Activated T-helper 1 cell treated with anti-CD3 and anti-CD28 coated beads, Interleukin-12 subunit alpha, Interleukin-12 subunit beta, Interleukin-2, Interleukin-4 antibody, amounts not matched to agents 30 ng/mL and 10 ng/mL and 1 ng/mL, durations not matched to agents 14 hours and 24 hours and 36 hours (primary cell): ENCODE measurements at regions not wholly inside any gene's neighbourhood (a gene's known extent, or its start where the extent isn't known, plus 50 kb on each side); places are given as distances from the start of the nearest gene placed in this dataset.
A peak's percentile ranks its signal among the peaks of the same experiment; 100 is the strongest.

Source experiments
- DNase-seq: peaks from one replicate; pipeline ENCODE4 v3.0.0; 2021; ENCODE audit warnings: low spot score
- H3K27ac Mint-ChIP-seq: one replicate; pipeline ENCODE4 v1.8.0; 2021; ENCODE audit warnings: mild to moderate bottlenecking, mixed read lengths
- H3K27me3 Mint-ChIP-seq: one replicate; pipeline ENCODE4 v1.8.0; 2022; ENCODE audit warnings: mild to moderate bottlenecking, moderate library complexity, mixed read lengths; ENCODE audit not compliant: insufficient read depth
- H3K36me3 Mint-ChIP-seq: one replicate; pipeline ENCODE4 v1.8.0; 2021; ENCODE audit warnings: low read depth, mixed read lengths
- H3K4me1 Mint-ChIP-seq: one replicate; pipeline ENCODE4 v1.8.0; 2021; ENCODE audit warnings: low read depth, mixed read lengths
- H3K4me3 Mint-ChIP-seq: one replicate; pipeline ENCODE4 v1.8.0; 2021; ENCODE audit warnings: mild to moderate bottlenecking, moderate library complexity, mixed read lengths
- H3K9me3 Mint-ChIP-seq: one replicate; pipeline ENCODE4 v1.8.0; 2021; ENCODE audit warnings: mixed read lengths
- intact Hi-C: fragments of 100-400 bp; cut with micrococcal nuclease; formaldehyde crosslinking; loops from one replicate; pipeline ENCODE4 v1.15.1; 2024

GRCh38 chr5:7214906-7215416 is 181.0 kb upstream of the ADCY2 start:
- H3K27ac Mint-ChIP-seq, result no peak overlapping the region
- no peaks in the 10 kb centered on the region for H3K36me3 Mint-ChIP-seq
- H3K27me3 Mint-ChIP-seq, result no peaks in the 10 kb centered on the region
- no peak for DNase-seq
- H3K4me1 Mint-ChIP-seq, result no peaks in the 10 kb centered on the region
- peaks cover 5% of the 10 kb centered on the region for H3K9me3 Mint-ChIP-seq
- intact Hi-C loops, result no loop called here
- no peak overlapping the region for H3K4me3 Mint-ChIP-seq

- Mint-ChIP-seq H3K27ac (no peak overlapping the region), H3K4me3 (no peak overlapping the region), H3K9me3 (no peaks in the 10 kb centered on the region), H3K4me1 (no peaks in the 10 kb centered on the region), H3K27me3 (no peaks in the 10 kb centered on the region), H3K36me3 (no peaks in the 10 kb centered on the region)
- intact Hi-C loops, result no loop called here
- DNase-seq, result no peak
Measured at GRCh38 chr5:7218141-7218540, 177.8 kb upstream of the ADCY2 start.

- Mint-ChIP-seq H3K36me3 (no peaks in the 10 kb centered on the region), H3K27ac (peak overlapping the region; percentile 6), H3K4me3 (no peak overlapping the region), H3K27me3 (no peaks in the 10 kb centered on the region), H3K9me3 (no peaks in the 10 kb centered on the region), H3K4me1 (no peaks in the 10 kb centered on the region)
- intact Hi-C loops, result no loop called here
- no peak for DNase-seq
Measured at GRCh38 chr5:7220156-7220555, 175.8 kb upstream of the ADCY2 start.

- H3K27ac Mint-ChIP-seq, result no peak overlapping the region
- intact Hi-C loops, result no loop called here
- no peaks in the 10 kb centered on the region for H3K4me1 Mint-ChIP-seq
- no peak for DNase-seq
- no peak overlapping the region for H3K4me3 Mint-ChIP-seq
- H3K36me3 Mint-ChIP-seq, result no peaks in the 10 kb centered on the region
- H3K9me3 Mint-ChIP-seq, result no peaks in the 10 kb centered on the region
- no peaks in the 10 kb centered on the region for H3K27me3 Mint-ChIP-seq
Measured at GRCh38 chr5:7221041-7221440, 174.9 kb upstream of the ADCY2 start.

GRCh38 chr5:7225826-7226225 is 170.1 kb upstream of the ADCY2 start:
- intact Hi-C loops, result no loop called here
- no peak overlapping the region for H3K4me3 Mint-ChIP-seq
- peaks cover 5% of the 10 kb centered on the region for H3K9me3 Mint-ChIP-seq
- H3K4me1 Mint-ChIP-seq, result no peaks in the 10 kb centered on the region
- H3K27ac Mint-ChIP-seq, result no peak overlapping the region
- H3K36me3 Mint-ChIP-seq, result no peaks in the 10 kb centered on the region
- no peaks in the 10 kb centered on the region for H3K27me3 Mint-ChIP-seq
- DNase-seq, result no peak

GRCh38 chr5:7242118-7242710 is 153.7 kb upstream of the ADCY2 start:
- Mint-ChIP-seq H3K9me3 (no peaks in the 10 kb centered on the region), H3K36me3 (no peaks in the 10 kb centered on the region), H3K27me3 (no peaks in the 10 kb centered on the region), H3K27ac (no peak overlapping the region), H3K4me1 (no peaks in the 10 kb centered on the region), H3K4me3 (no peak overlapping the region)
- intact Hi-C loops, result no loop called here
- no peak for DNase-seq

GRCh38 chr5:7244208-7244607 is 151.7 kb upstream of the ADCY2 start:
- no peaks in the 10 kb centered on the region for H3K36me3 Mint-ChIP-seq
- no peak overlapping the region for H3K4me3 Mint-ChIP-seq
- no peaks in the 10 kb centered on the region for H3K27me3 Mint-ChIP-seq
- intact Hi-C loops, result no loop called here
- no peak overlapping the region for H3K27ac Mint-ChIP-seq
- H3K9me3 Mint-ChIP-seq, result no peaks in the 10 kb centered on the region
- no peak for DNase-seq
- H3K4me1 Mint-ChIP-seq, result no peaks in the 10 kb centered on the region

GRCh38 chr5:7245121-7245651 is 150.8 kb upstream of the ADCY2 start:
- Mint-ChIP-seq H3K4me1 (no peaks in the 10 kb centered on the region), H3K4me3 (no peak overlapping the region), H3K27me3 (no peaks in the 10 kb centered on the region), H3K36me3 (no peaks in the 10 kb centered on the region), H3K9me3 (no peaks in the 10 kb centered on the region), H3K27ac (no peak overlapping the region)
- intact Hi-C loops, result no loop called here
- no peak for DNase-seq

- no peak for DNase-seq
- Mint-ChIP-seq H3K4me1 (no peaks in the 10 kb centered on the region), H3K36me3 (no peaks in the 10 kb centered on the region), H3K4me3 (no peak overlapping the region), H3K9me3 (no peaks in the 10 kb centered on the region), H3K27me3 (no peaks in the 10 kb centered on the region), H3K27ac (no peak overlapping the region)
- intact Hi-C loops, result no loop called here
Measured at GRCh38 chr5:7246287-7246686, 149.7 kb upstream of the ADCY2 start.

GRCh38 chr5:7250004-7250403 is 145.9 kb upstream of the ADCY2 start:
- H3K9me3 Mint-ChIP-seq, result no peaks in the 10 kb centered on the region
- no peaks in the 10 kb centered on the region for H3K27me3 Mint-ChIP-seq
- no peaks in the 10 kb centered on the region for H3K4me1 Mint-ChIP-seq
- H3K27ac Mint-ChIP-seq, result no peak overlapping the region
- intact Hi-C loops, result no loop called here
- H3K4me3 Mint-ChIP-seq, result no peak overlapping the region
- DNase-seq, result no peak
- H3K36me3 Mint-ChIP-seq, result no peaks in the 10 kb centered on the region

GRCh38 chr5:7250611-7251010 is 145.3 kb upstream of the ADCY2 start:
- no peaks in the 10 kb centered on the region for H3K4me1 Mint-ChIP-seq
- H3K27ac Mint-ChIP-seq, result no peak overlapping the region
- no peaks in the 10 kb centered on the region for H3K9me3 Mint-ChIP-seq
- no peaks in the 10 kb centered on the region for H3K27me3 Mint-ChIP-seq
- intact Hi-C loops, result no loop called here
- DNase-seq, result no peak
- H3K36me3 Mint-ChIP-seq, result no peaks in the 10 kb centered on the region
- H3K4me3 Mint-ChIP-seq, result no peak overlapping the region

GRCh38 chr5:7251132-7251531 is 144.8 kb upstream of the ADCY2 start:
- Mint-ChIP-seq H3K36me3 (no peaks in the 10 kb centered on the region), H3K27me3 (no peaks in the 10 kb centered on the region)
- intact Hi-C loops, result no loop called here

GRCh38 chr5:7261049-7261448 is 134.9 kb upstream of the ADCY2 start:
- H3K36me3 Mint-ChIP-seq, result no peaks in the 10 kb centered on the region
- no peaks in the 10 kb centered on the region for H3K27me3 Mint-ChIP-seq
- intact Hi-C loops, result loop anchor here (2.0 kb wide), 1 partner anchor 596 kb away; no protein-coding TSS in a partner anchor
- no peak overlapping the region for H3K27ac Mint-ChIP-seq
- H3K9me3 Mint-ChIP-seq, result no peaks in the 10 kb centered on the region
- DNase-seq, result no peak
- H3K4me1 Mint-ChIP-seq, result no peaks in the 10 kb centered on the region
- no peak overlapping the region for H3K4me3 Mint-ChIP-seq

More at GRCh38 chr5:7251132-7251531, 144.8 kb upstream of the ADCY2 start:
- Mint-ChIP-seq H3K9me3 (no peaks in the 10 kb centered on the region), H3K4me1 (no peaks in the 10 kb centered on the region), H3K27ac (no peak overlapping the region), H3K4me3 (no peak overlapping the region)
- no peak for DNase-seq

- no peaks in the 10 kb centered on the region for H3K9me3 Mint-ChIP-seq
Measured at GRCh38 chr5:7261900-7262299, 134.0 kb upstream of the ADCY2 start.

More at GRCh38 chr5:7261900-7262299, 134.0 kb upstream of the ADCY2 start:
- DNase-seq, result no peak
- Mint-ChIP-seq H3K4me3 (no peak overlapping the region), H3K27ac (no peak overlapping the region), H3K36me3 (no peaks in the 10 kb centered on the region), H3K27me3 (no peaks in the 10 kb centered on the region), H3K4me1 (no peaks in the 10 kb centered on the region)
- intact Hi-C loops, result loop anchor here (2.0 kb wide), 1 partner anchor 595 kb away; no protein-coding TSS in a partner anchor
